GM12873 (cell line): ENCODE measurements at regions not wholly inside any gene's neighbourhood (a gene's known extent, or its start where the extent isn't known, plus 50 kb on each side); places are given as distances from the start of the nearest gene placed in this dataset.

Experiments
- CTCF ChIP-seq: IDR thresholded peaks from 2 replicates; pipeline ENCODE4 v1.5.1; 2012; ENCODE audit warnings: low read depth, mild to moderate bottlenecking, moderate library complexity, low read length, control low read depth; ENCODE audit not compliant: insufficient read depth; ENCODE audit errors: missing control alignments

- no peak for TF ChIP-seq CTCF
Observed at GRCh38 chrX:69365755-69366154, 138.4 kb upstream of the NALF2 start.

- TF ChIP-seq CTCF, result no peak
Observed at GRCh38 chrX:69365349-69365748, 138.8 kb upstream of the NALF2 start.

GRCh38 chrX:69362856-69363255 is 141.3 kb upstream of the NALF2 start:
- TF ChIP-seq CTCF, result no peak

- no peak for TF ChIP-seq CTCF
Observed at GRCh38 chrX:69362354-69362753, 141.8 kb upstream of the NALF2 start.

- TF ChIP-seq CTCF, result no peak
Observed at GRCh38 chrX:69361311-69361845, 142.7 kb upstream of the NALF2 start.

GRCh38 chrX:69357317-69357716 is 146.8 kb upstream of the NALF2 start:
- TF ChIP-seq CTCF, result no peak

- no peak for TF ChIP-seq CTCF
Observed at GRCh38 chrX:69324851-69325250, 159.6 kb upstream of the PJA1 start.
